ENCODE measurements at regions not wholly inside any gene's neighbourhood (a gene's known extent, or its start where the extent isn't known, plus 50 kb on each side); places are given as distances from the start of the nearest gene placed in this dataset.

DNA sequence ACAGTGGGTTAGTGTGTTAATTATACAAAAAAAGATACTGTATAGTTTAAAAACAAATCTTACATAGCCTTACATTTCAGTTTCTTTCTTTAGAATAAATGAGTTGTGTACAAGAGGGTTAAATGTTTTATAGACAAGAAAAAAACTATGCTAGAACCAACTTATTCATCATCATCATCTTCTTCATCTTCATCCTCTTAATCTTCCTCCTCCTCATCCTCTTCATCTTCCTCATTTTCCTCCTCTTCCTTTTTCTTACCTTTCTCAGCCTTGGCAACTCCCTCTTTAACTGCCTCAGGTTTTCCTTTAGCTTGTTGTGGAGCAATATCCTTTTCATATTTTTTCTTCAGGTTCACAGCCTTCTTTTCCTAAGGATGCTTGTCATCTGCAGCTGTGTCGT, 53.7 kb downstream of the RPS12 start:
- DNase-seq: no peak

DNA sequence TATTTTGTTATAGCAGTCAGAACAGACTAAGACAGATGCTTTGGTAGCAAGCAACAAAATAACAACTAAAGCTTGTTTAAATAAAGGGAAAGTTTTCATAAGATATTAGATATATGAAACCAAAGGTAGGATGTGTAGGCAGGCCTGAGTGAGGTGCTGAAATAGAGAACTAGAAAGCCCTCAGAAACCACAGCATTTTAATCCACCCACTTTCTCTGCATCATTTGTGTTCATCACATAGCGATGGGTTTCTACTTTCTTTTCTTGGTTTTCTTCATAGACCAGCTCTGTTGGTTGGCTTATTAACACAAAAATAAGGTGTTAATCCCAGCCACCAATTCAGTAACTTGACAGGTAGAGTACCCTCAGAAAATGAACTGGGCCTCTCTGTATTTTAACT, 58.6 kb downstream of the RPS12 start:
- DNase-seq: no peak

GRCh38 chr6:132877003-132877402, 62.6 kb downstream of the RPS12 start:
- no peak for DNase-seq

GRCh38 chr6:132887204-132887603, 72.8 kb downstream of the RPS12 start:
- DNase-seq: no peak

DNA sequence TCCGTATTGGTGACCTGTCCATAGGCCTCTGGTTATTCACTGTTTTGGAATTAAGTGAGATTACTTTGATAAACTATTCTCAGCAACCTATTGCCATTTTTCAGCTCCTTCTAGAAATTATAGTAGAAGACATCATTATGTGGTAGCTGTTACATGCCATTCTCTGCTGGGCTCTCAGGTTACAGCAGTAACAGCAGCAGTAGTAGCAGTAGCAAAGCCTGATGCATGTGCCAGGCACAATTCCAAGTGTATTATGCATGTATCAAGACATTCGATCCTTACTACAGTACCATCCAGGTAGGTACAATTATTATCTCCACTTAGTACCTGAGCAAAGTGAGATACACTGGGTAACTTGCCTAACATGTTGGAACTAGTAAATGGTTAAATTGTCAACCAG, 74.3 kb downstream of the RPS12 start:
- no peak for DNase-seq

GRCh38 chr6:132892929-132893771, 78.8 kb downstream of the RPS12 start:
- DNase-seq: no peak

- no peak for DNase-seq
Measured at GRCh38 chr6:132893772-132894490, 79.6 kb downstream of the RPS12 start.

GRCh38 chr6:132898376-132898775, 84.0 kb downstream of the RPS12 start:
- DNase-seq: no peak

GRCh38 chr6:132900849-132901248, 86.5 kb downstream of the RPS12 start:
- DNase-seq: no peak

DNA sequence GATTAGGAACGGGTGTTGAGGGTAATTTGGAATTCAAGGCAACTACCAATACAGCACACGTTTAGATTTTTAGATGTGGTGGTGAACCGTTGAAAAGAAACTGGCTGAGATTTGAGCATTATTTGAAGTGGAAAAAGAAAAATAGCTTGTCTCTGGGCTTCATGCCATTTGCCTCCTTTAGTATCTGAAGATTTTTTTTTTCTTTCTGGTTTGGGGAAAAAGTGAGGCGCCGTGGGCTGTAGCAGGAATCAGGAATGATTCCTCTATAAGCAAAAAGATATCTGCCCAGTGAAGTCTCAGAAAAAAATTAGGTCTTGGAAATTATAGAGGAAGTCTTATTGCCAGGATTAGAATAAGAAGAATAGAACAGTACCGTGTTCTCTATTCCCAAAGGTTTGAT, 88.5 kb downstream of the RPS12 start:
- DNase-seq: no peak

DNA sequence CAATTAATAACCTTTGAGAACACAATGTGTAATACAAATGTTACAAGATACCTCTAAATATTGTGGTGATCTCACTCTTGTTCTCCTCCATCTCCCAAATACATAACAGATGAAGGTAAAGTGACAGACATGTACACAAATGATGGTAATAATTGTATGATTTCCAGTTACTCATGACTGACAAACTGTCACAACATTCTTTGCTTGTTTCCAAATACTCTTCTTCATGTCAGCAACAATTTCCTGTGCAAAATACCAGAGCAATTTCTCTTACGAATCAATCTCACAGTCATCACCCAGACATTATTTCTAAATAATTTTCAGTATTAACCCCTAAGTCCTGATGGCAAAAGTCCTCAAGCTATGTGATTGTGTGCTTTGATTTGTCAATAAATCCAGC, 92.9 kb downstream of the RPS12 start:
- DNase-seq: no peak

DNA sequence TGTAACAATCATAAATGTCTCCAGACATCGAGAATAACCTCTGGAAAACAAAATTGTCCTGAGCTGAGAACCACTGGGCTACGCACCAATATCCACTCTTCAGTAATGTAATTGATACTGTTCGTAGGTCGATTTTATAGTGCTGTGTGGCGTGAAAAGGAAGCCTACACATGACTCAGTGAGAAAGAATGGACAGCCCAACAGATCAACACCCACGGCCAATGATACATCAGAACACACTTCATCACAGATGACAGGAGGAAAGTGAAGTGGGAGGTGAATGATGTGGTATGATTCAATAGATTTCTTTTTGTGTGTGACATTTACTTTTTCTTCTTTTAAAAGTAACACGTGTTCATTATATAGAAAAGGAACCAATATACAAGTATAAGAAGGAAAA, 93.5 kb downstream of the RPS12 start:
- DNase-seq: no peak

DNA sequence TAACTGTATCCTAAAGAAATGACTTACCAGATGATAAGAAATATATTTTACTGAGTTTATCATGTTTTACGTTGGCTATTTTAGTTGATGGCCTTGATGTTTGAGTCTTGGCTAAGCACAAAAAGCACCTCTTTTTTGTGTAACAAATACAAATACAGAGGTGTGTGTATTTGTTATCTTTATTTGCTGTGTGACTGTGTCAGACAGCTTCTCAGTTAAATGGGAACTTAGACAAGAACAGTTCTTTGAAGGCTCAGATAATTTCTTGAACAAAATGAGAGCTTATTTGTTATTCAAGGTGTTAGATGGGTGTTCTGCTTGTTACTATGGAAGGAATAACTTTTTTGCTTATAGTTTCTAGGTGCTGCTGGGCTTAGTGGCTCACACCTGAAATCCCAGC, 95.4 kb downstream of the RPS12 start:
- no peak for DNase-seq

DNA sequence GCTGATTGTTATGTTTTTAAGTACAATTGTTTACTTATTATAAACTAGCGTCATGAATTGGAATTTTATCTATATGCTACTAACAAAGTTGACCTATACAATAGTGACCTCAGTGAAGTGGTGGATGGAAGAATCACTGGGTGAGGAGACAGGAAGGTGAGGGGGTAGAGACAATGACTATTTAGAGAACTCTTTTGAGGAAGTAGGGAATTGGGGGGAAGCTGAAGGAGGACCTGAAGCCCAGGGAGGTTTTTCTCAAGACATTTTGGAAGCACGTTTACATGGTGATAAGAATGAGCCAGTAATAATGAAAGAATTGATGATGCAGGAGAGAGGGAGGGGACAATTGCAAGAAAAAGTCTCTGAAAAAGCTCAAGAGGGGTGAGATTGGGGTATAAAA, 96.4 kb downstream of the RPS12 start:
- no peak for DNase-seq

- DNase-seq: no peak
Measured at GRCh38 chr6:132919045-132919860, 104.9 kb downstream of the RPS12 start.

DNA sequence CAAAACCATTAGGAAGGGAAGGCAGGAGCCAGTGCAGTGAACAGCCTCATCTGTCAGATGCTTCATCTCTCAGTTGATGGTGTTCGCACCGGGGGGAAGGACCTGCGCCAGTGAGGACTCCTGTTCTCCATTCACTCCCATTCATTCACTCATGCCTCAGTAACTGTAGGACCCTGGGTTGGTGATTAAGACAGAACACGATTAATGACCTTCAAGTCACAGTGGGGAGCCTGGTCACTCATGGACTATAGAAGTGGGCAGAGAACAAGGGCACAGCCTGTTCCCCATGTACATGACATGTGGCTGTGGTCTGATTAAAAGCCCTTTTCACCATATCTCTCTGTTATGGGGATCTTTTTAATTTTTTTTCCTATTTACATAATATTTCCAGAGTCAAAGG, 113.3 kb downstream of the RPS12 start:
- DNase-seq: no peak

DNA sequence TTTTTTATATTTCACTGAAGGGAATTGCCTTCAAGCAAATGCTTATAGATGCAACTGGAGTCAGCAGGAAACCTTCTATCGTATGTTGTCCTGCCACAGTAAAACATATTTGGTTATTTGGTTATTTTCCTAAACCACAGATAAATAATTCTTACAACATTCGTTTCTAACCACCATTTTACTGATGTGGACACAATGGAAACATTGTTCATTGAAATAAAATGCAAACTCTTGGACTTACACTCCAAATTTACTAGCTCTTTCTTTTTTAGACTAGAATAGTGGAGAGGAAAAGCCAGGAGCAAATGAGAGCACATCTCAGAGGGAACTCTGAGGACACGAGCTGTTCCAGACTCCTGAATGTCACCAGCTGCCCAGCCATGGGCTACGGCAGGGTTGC, 114.8 kb downstream of the RPS12 start:
- DNase-seq: no peak

DNA sequence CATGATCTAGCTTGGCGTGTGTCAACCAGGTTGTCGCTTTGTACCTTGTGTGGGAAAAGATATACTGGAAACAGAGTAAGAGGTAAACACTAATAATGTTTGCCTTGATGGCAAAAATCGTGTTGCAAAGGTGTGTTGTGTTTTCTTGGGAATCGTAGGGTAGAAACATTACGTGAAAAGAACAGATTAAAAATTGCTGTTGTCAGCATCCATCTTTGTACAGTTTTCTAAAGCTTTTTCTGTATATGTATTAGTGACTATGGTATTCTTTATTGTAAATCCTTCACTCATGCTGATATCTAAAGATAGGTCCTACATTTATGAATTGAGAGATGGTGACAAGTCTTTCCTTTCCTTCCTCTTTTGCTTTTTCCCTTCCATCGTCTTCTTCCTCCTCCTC, 116.9 kb downstream of the RPS12 start:
- no peak for DNase-seq

- no peak for DNase-seq
Measured at GRCh38 chr6:132931936-132932514, 117.7 kb downstream of the RPS12 start.

- no peak for DNase-seq
Measured at GRCh38 chr6:132932588-132932987, 118.2 kb downstream of the RPS12 start.

GRCh38 chr6:132933090-132933489, 118.7 kb downstream of the RPS12 start:
- no peak for DNase-seq

GRCh38 chr6:132934496-132934895, 120.1 kb downstream of the RPS12 start:
- DNase-seq: no peak

- DNase-seq: no peak
Measured at GRCh38 chr6:132936646-132937045, 122.3 kb downstream of the RPS12 start.

All from NCI-H2029 treated with DMSO at 0.1 percent for 48 hours (cell line).